Caco-2 (cell line): ENCODE measurements at regions not wholly inside any gene's neighbourhood (a gene's known extent, or its start where the extent isn't known, plus 50 kb on each side); places are given as distances from the start of the nearest gene placed in this dataset.

Experiments used
- BruUV-seq: library from RNA; stranded (reverse); fragments of 400-500 nt; replicated peaks from 2 replicates; lab custom pipeline; 2021; lab: Mats Ljungman, UMichigan
- CTCF ChIA-PET: fragments of 300-600 bp; sonication (Branson Sonifier 250); formaldehyde crosslinking; loops from one replicate; lab custom pipeline; 2022; ENCODE audit warnings: antibody characterized with exemption; lab: Charles Lee
- POLR2A ChIA-PET: fragments of 300-600 bp; sonication (Branson Sonifier 250); formaldehyde crosslinking; loops from one replicate; lab custom pipeline; 2022; ENCODE audit warnings: antibody characterized with exemption; lab: Charles Lee
- DNase-seq, 2 experiments: peaks; one replicate each; pipeline versions ENCODE4 v3.0.0 to v3.0.0-alpha.2; 2020 to 2022
- H3K27me3 ChIP-seq: replicated peaks from 2 replicates; pipeline ENCODE4 v1.6.0; 2011; ENCODE audit warnings: low read length; ENCODE audit not compliant: control insufficient read depth, insufficient read depth
- H3K36me3 ChIP-seq: 2 replicates; pipeline ENCODE4 v1.5.1; 2011; ENCODE audit warnings: low read length; ENCODE audit not compliant: control insufficient read depth, insufficient read depth
- H3K4me1 ChIP-seq: fragments of 250-450 bp; sonication (Bioruptor Pico); 2 replicates; pipeline ENCODE4 v1.5.1; 2020; ENCODE audit warnings: mild to moderate bottlenecking
- H3K4me3 ChIP-seq: 2 replicates; pipeline ENCODE4 v1.5.1; 2011; ENCODE audit warnings: low read depth, mild to moderate bottlenecking, control low read depth, low read length
- H3K9me3 ChIP-seq: fragments of 250-450 bp; sonication (Bioruptor Pico); 2 replicates; pipeline ENCODE4 v1.5.1; 2020; ENCODE audit warnings: mild to moderate bottlenecking, moderate library complexity
- H3K27ac Mint-ChIP-seq: one replicate; pipeline ENCODE4 v1.8.0; 2022; ENCODE audit warnings: mixed read lengths; ENCODE audit not compliant: unreplicated experiment
- H3K27me3 Mint-ChIP-seq: one replicate; pipeline ENCODE4 v1.8.0; 2022; ENCODE audit warnings: mixed read lengths; ENCODE audit not compliant: insufficient read depth, unreplicated experiment
- H3K36me3 Mint-ChIP-seq: one replicate; pipeline ENCODE4 v1.8.0; 2022; ENCODE audit warnings: mild to moderate bottlenecking, mixed read lengths; ENCODE audit not compliant: insufficient read depth, unreplicated experiment
- H3K4me1 Mint-ChIP-seq: one replicate; pipeline ENCODE4 v1.8.0; 2022; ENCODE audit warnings: low read depth, mixed read lengths; ENCODE audit not compliant: unreplicated experiment
- H3K4me3 Mint-ChIP-seq: one replicate; pipeline ENCODE4 v1.8.0; 2022; ENCODE audit warnings: mild to moderate bottlenecking, moderate library complexity, mixed read lengths; ENCODE audit not compliant: unreplicated experiment
- H3K9me3 Mint-ChIP-seq: one replicate; pipeline ENCODE4 v1.8.0; 2022; ENCODE audit warnings: mixed read lengths; ENCODE audit not compliant: unreplicated experiment
- CTCF ChIP-seq, 2 experiments: fragments of 200-600 bp in 1 of 2; IDR thresholded peaks; 1 replicate in 1 of 2; 2 replicates in 1 of 2; pipeline versions ENCODE4 v1.5.1 to v1.8.0; 2011 to 2022; ENCODE audit warnings: antibody characterized with exemption in 1 of 2, control low read depth in 1 of 2, inconsistent platforms in 1 of 2, low read depth in 1 of 2, low read length in 1 of 2, mild to moderate bottlenecking in 1 of 2, moderate library complexity in 1 of 2; ENCODE audit not compliant: insufficient read depth in 1 of 2, severe bottlenecking in 1 of 2, unreplicated experiment in 1 of 2
- intact Hi-C: fragments of 100-400 bp; cut with micrococcal nuclease; formaldehyde crosslinking; loops from one replicate; pipeline ENCODE4 v1.10.0; 2022; ENCODE audit not compliant: unreplicated experiment

GRCh38 chr1:55412060-55412459 lies 196.9 kb upstream of the USP24 start:
- no peaks in the 10 kb centered on the region for H3K36me3 Mint-ChIP-seq
- H3K4me3 Mint-ChIP-seq: no peak overlapping the region
- Histone ChIP-seq H3K4me1 (no peaks in the 10 kb centered on the region), H3K9me3 (no peaks in the 10 kb centered on the region), H3K4me3 (no peak overlapping the region), H3K27me3 (no peaks in the 10 kb centered on the region), H3K36me3 (no peaks in the 10 kb centered on the region)
- no peaks in the 10 kb centered on the region for H3K9me3 Mint-ChIP-seq
- no peak for DNase-seq
- TF ChIP-seq CTCF (IDR thresholded peaks at IDR 0.05; ENCODE audit: insufficient read depth in 1 of 2, low read depth in 1 of 2, low read length in 1 of 2, severe bottlenecking in 1 of 2, unreplicated experiment in 1 of 2): no peak
- POLR2A ChIA-PET: no interaction called here
- intact Hi-C loops: no loop called here
- BruUV-seq: no TSS peak
- no peaks in the 10 kb centered on the region for H3K27me3 Mint-ChIP-seq
- H3K27ac Mint-ChIP-seq: no peak overlapping the region
- CTCF ChIA-PET: no interaction called here
- H3K4me1 Mint-ChIP-seq: no peaks in the 10 kb centered on the region

- Histone ChIP-seq H3K4me1 (no peaks in the 10 kb centered on the region), H3K27me3 (no peaks in the 10 kb centered on the region), H3K36me3 (no peaks in the 10 kb centered on the region), H3K4me3 (no peak overlapping the region), H3K9me3 (no peaks in the 10 kb centered on the region)
- Mint-ChIP-seq H3K4me1 (no peaks in the 10 kb centered on the region), H3K27ac (no peak overlapping the region), H3K27me3 (no peaks in the 10 kb centered on the region), H3K4me3 (no peak overlapping the region), H3K36me3 (no peaks in the 10 kb centered on the region), H3K9me3 (no peaks in the 10 kb centered on the region)
- ChIA-PET POLR2A (no interaction called here), CTCF (no interaction called here)
- TF ChIP-seq CTCF (IDR thresholded peaks at IDR 0.05; ENCODE audit: insufficient read depth in 1 of 2, low read depth in 1 of 2, low read length in 1 of 2, severe bottlenecking in 1 of 2, unreplicated experiment in 1 of 2): no peak
- no peak for DNase-seq
- no TSS peak for BruUV-seq
- intact Hi-C loops: no loop called here
These were observed 187.7 kb upstream of the USP24 start for GRCh38 chr1:55402671-55403464.

GRCh38 chr1:55402142-55402541 lies 187.0 kb upstream of the USP24 start:
- H3K4me1 Mint-ChIP-seq: no peaks in the 10 kb centered on the region
- no peaks in the 10 kb centered on the region for H3K36me3 ChIP-seq
- DNase-seq: no peak
- H3K4me1 ChIP-seq: no peaks in the 10 kb centered on the region
- H3K4me3 Mint-ChIP-seq: no peak overlapping the region
- no peak for TF ChIP-seq CTCF (IDR thresholded peaks at IDR 0.05; ENCODE audit: insufficient read depth in 1 of 2, low read depth in 1 of 2, low read length in 1 of 2, severe bottlenecking in 1 of 2, unreplicated experiment in 1 of 2)
- no peaks in the 10 kb centered on the region for H3K9me3 Mint-ChIP-seq
- no peaks in the 10 kb centered on the region for H3K27me3 Mint-ChIP-seq
- ChIA-PET POLR2A (no interaction called here), CTCF (no interaction called here)
- H3K4me3 ChIP-seq: no peak overlapping the region
- no peaks in the 10 kb centered on the region for H3K36me3 Mint-ChIP-seq
- BruUV-seq: no TSS peak
- no peak overlapping the region for H3K27ac Mint-ChIP-seq
- H3K9me3 ChIP-seq: no peaks in the 10 kb centered on the region
- intact Hi-C loops: no loop called here
- no peaks in the 10 kb centered on the region for H3K27me3 ChIP-seq
